ENCODE measurements at regions not wholly inside any gene's neighbourhood (a gene's known extent, or its start where the extent isn't known, plus 50 kb on each side); places are given as distances from the start of the nearest gene placed in this dataset.

DNA sequence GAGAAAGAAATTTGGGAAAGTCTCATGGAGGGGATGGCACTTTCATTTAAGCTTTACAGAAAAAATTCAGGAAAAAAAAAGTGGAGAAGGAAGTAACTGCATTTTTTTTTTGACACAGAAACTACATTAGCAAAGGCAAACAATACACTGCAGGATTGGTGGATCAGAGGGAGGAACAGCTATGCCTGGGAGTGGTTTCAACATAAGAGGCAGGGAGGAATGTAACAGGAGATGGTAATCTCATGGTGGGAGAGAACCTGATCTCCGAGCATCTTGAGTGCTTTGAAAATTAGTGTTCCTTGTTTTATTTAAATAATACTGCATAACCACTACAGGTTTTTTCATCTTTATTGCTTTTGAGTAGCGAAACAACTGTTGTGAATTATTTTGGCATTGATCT lies 249.4 kb downstream of the FAM170A start:
- H3K36me3 ChIP-seq (replicated peaks in 1 of 2), result no peaks in the 10 kb centered on the region
- no peaks in the 10 kb centered on the region for H3K4me1 ChIP-seq (replicated peaks in 1 of 2)
- no peak for TF ChIP-seq CTCF (IDR thresholded peaks at IDR 0.05)
- no peak for DNase-seq
- H3K27me3 ChIP-seq, result no peaks in the 10 kb centered on the region
- whole genome bisulfite sequencing, 4 donors, result 63 to 78% (median 67%) methylated on average over 2 of the region's 2 CpGs
- intact Hi-C loops (cut with DNase I), result no loop called here
- H3K4me3 ChIP-seq, result no peak overlapping the region
- H3K9me3 ChIP-seq (replicated peaks in 1 of 3), result no peaks in the 10 kb centered on the region
- no peak overlapping the region for H3K27ac ChIP-seq

GRCh38 chr5:119879446-119879845 lies 250.1 kb downstream of the FAM170A start:
- no peaks in the 10 kb centered on the region for H3K27me3 ChIP-seq
- no peak overlapping the region for H3K4me3 ChIP-seq
- TF ChIP-seq POLR2A (IDR thresholded peaks at IDR 0.05) (no peak), CTCF (IDR thresholded peaks at IDR 0.05) (no peak)
- H3K4me1 ChIP-seq (replicated peaks in 1 of 2), result no peaks in the 10 kb centered on the region
- intact Hi-C loops (cut with DNase I), result no loop called here
- H3K27ac ChIP-seq, result no peak overlapping the region
- WGBS, 4 donors, result 64 to 69% (median 65%) methylated on average over 2 of the region's 2 CpGs
- H3K9me3 ChIP-seq (replicated peaks in 1 of 3), result no peaks in the 10 kb centered on the region
- no peak for DNase-seq
- H3K36me3 ChIP-seq (replicated peaks in 1 of 2), result no peaks in the 10 kb centered on the region

- no peaks in the 10 kb centered on the region for H3K9me3 ChIP-seq (replicated peaks in 1 of 3)
- no peaks in the 10 kb centered on the region for H3K36me3 ChIP-seq (replicated peaks in 1 of 2)
- DNase-seq, result no peak
- 50 to 94% (median 78%) methylated on average over 2 of the region's 2 CpGs for WGBS, 4 donors
- intact Hi-C loops (cut with DNase I), result no loop called here
- TF ChIP-seq POLR2A (IDR thresholded peaks at IDR 0.05) (no peak), CTCF (IDR thresholded peaks at IDR 0.05) (no peak)
- H3K4me1 ChIP-seq (replicated peaks in 1 of 2), result no peaks in the 10 kb centered on the region
- no peak overlapping the region for H3K4me3 ChIP-seq
- H3K27me3 ChIP-seq, result no peaks in the 10 kb centered on the region
- no peak overlapping the region for H3K27ac ChIP-seq
Observed at GRCh38 chr5:119895066-119895465, 265.7 kb downstream of the FAM170A start.

DNA sequence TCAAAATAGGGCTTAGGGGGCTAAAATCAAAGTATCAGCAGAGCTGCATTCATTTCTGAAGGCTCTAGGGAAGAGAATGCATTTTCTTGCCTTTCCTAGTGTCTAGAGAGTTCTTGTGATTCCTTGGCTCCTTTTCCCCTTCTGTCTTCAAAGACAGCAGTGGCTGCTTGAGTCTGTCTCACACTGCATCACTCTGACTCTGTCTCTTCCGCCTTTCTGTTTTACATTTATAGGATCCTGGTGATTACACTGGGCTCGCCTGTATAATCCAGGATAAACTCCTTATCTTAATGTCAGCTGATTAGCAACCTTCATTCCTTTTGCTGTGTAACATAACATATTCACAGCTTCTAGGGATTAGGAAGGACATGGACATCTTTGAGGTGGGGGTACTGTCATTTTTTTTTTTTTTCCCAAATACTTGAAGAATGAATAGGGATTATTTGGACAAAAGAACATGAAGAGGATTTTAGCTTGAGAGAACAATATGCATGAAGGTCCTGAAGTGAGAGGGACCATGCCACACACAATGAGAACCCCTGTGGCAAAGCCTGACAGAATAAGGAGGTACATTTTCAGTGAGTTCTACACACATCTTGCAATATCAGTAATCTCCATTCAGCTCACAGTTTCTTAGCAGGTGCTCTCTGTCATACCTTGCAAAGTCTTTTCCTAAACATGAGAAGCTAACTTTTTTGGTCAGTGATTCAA lies 267.6 kb downstream of the FAM170A start:
- intact Hi-C loops (cut with DNase I), result no loop called here
- no peaks in the 10 kb centered on the region for H3K9me3 ChIP-seq (replicated peaks in 1 of 3)
- H3K27ac ChIP-seq, result no peak overlapping the region
- TF ChIP-seq POLR2A (IDR thresholded peaks at IDR 0.05) (no peak), CTCF (IDR thresholded peaks at IDR 0.05) (no peak)
- no peaks in the 10 kb centered on the region for H3K27me3 ChIP-seq
- WGBS, 4 donors, result 64 to 76% (median 69%) methylated on average over 2 of the region's 2 CpGs
- no peaks in the 10 kb centered on the region for H3K36me3 ChIP-seq (replicated peaks in 1 of 2)
- no peak overlapping the region for H3K4me3 ChIP-seq
- no peak for DNase-seq
- no peaks in the 10 kb centered on the region for H3K4me1 ChIP-seq (replicated peaks in 1 of 2)
